GM18507 (cell line): ENCODE measurements at regions not wholly inside any gene's neighbourhood (a gene's known extent, or its start where the extent isn't known, plus 50 kb on each side); places are given as distances from the start of the nearest gene placed in this dataset.

Source experiments
- DNase-seq: peaks from one replicate; pipeline ENCODE4 v3.0.0; 2011; ENCODE audit warnings: low read depth; ENCODE audit not compliant: insufficient read length; ENCODE audit errors: extremely low spot score
- FAIRE-seq: peaks from 2 replicates; lab custom pipeline; 2011; peaks lifted over from hg19 to GRCh38; lab: Jason Lieb, UNC

GRCh38 chr12:82176761-82177490 is 181.3 kb downstream of the CCDC59 start:
- FAIRE-seq (no peak), DNase-seq (no peak)

- FAIRE-seq: no peak
- no peak for DNase-seq
Measured at GRCh38 chr12:82176026-82176425, 182.2 kb downstream of the CCDC59 start.

DNA sequence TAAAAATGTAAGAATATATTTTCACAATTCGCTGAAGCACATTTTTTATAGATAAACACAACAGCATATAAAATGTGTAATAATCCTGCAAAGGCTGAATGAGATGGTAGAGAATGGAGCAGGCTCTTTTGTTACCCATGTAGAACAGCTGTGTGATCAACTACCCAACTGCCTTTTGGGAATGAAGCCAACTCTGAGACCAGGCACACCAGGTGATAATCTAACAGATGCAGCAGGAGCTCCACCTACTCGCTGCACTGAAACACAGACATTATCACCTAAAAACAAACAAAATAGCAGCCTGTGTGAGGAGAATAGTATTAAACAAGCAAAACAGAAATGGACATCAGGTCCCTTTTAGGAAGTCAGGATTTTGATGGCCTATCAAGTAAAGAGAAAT is 183.3 kb downstream of the CCDC59 start:
- FAIRE-seq (no peak), DNase-seq (no peak)

DNA sequence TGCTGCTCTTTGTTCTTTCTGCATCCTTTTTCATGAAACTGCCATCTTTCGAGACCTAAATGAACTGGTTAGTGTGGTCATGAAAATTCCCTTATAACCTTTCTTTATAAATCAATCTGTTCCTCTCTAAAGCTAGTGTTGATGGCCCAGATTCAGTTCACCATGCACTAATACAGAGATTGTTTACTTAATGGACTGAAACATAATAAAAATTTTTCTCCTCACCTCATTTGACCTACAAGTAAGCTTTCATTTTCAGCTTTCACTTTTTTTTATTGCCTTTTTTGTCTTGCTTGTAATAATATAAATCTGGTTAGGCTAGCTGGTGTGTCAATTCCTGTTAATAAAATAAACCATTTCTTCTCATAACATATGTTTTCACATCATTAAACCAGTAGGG is 183.8 kb downstream of the CCDC59 start:
- DNase-seq: no peak
- FAIRE-seq: no peak

DNA sequence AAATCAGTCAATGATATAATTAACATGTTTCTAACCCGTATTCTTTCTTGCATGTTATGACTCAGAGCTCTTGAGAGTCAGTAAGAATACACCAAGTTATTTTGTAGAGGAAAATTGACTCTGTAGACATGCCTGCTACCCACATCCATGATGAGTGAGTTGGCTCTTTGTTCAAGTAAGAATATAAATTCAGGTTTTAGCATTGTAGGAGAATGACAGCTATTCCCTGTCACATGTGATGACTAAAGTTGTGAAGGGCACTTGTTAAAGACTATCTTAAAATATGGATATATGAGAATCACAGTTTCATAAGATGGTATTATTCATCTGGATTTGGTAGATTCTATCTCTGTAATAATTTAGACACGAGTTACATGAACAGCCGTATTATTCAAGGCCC is 209.1 kb downstream of the CCDC59 start:
- DNase-seq (no peak), FAIRE-seq (no peak)

DNA sequence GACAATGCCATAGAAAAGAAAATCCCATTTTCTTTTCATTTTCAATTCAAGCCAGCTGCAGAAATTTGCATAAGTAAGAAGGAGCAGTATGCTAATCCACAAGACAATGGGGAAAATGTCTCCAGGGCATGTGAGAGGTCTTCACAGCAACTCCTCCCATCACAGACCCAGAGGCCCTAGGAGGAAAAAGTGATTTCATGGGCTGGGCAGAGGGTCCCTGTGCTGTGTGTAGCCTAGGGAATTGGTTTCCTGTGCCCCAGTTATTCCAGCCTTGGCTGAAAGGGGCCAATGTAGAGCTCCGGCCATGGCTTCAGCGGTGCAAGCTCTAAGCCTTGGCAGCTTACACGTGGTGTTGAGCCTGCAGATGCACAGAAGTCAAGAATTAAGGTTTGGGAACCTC is 211.4 kb downstream of the CCDC59 start:
- FAIRE-seq (no peak), DNase-seq (no peak)

DNA sequence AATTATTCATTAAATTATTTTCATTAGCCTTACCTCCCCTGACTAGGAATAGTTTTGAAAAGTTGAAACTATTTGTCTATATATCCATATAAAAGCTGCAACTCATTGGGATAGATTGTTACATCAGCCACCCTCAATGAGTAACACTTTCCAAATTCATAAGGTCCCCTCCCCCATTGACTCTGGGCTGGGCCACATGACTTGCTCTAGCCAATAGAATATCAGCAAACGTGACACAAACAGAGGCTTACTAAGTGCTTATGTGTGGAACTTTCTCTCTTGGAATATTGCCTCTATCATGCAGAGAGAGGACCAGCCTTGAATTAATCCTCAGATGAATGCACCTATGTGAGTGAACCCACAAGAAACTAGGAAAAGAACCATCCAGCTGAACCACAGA is 213.7 kb downstream of the CCDC59 start:
- no peak for DNase-seq
- no peak for FAIRE-seq

GRCh38 chr12:82132390-82132789 is 225.8 kb downstream of the CCDC59 start:
- FAIRE-seq (no peak), DNase-seq (no peak)

- FAIRE-seq: no peak
- no peak for DNase-seq
Measured at GRCh38 chr12:82130762-82131161, 227.4 kb downstream of the CCDC59 start.

GRCh38 chr12:82124711-82125380 is 233.3 kb downstream of the CCDC59 start:
- DNase-seq (no peak), FAIRE-seq (no peak)

DNA sequence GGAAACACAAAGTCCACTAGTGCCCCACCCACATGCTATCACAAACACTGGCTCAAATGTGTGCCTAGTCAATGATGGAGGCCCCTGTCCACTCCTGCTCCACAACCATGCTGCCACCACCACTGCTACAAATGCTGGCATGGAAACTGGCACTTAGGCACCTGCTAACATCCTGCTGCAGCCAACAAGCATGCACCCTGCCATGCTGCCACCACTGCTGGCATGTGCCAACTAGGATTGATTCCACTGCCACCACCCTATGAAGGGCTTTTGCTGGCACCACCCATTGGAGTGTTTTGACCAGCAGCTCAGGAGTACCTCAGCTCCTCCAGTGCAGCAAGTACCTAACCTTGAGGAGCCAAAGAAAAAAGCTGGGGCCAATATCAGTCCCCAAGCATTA is 236.6 kb downstream of the CCDC59 start:
- no peak for DNase-seq
- no peak for FAIRE-seq

GRCh38 chr12:82120901-82121300 is 237.3 kb downstream of the CCDC59 start:
- no peak for DNase-seq
- FAIRE-seq: no peak

GRCh38 chr12:82109243-82109642 is 248.9 kb downstream of the CCDC59 start:
- no peak for DNase-seq
- no peak for FAIRE-seq

DNA sequence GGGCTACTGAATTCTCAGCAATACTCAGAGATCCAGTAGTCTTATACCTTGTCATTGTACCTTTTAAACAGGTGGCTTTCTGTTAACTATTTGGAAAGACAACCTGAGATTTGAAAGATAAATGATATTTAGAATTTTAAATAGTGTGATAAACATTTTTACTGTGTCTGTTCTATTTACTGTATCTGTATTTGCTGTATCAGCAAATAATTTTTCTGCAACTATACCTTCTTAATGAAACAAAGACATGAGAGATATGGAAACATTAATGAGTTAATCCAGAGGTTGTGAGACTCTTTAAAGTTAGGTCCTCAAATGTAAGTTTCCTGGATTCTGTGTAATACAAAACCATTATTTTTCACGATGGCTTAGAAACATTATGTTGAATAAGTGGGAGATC is 249.6 kb downstream of the CCDC59 start:
- DNase-seq (no peak), FAIRE-seq (no peak)

DNA sequence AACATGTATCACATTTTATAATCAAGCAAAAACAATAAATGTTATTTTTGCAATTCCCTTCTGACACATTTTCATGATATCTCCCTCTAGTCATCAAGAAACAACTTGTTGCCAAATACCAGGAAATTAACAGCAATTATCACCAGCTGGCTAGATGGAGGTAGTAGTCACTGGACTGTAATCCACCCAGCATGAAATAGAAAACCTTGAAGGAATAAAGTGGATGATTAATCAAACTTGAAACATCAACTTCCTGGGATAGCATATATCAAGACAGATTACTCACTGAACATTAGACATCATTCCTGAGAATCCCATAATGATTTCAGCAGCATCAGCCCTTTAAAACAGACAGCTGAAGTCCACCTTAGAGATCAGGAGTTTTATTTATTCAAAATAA is 259.0 kb downstream of the CCDC59 start:
- FAIRE-seq (no peak), DNase-seq (no peak)

- DNase-seq: no peak
- FAIRE-seq: no peak
Measured at GRCh38 chr12:82097877-82098276, 260.3 kb downstream of the CCDC59 start.

DNA sequence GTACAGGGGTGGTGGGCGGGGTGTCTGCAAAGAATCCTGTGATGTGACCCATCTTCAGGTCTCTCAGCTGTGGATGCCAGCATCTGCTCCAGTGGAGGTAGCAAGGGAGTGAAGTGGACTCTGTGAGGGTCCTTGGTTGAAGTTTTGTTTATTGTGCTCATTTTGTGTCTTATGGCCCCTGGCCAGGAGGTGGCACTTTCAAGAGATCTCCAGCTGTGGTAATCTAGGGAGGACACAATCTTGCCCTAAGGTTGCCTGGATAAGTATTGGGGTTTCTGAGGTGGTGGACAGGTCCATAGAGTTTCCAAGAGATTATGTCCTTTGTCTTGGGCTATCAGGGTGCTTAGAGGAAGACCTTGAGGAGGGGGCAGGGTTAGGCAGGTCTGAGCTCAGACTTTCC is 260.7 kb downstream of the CCDC59 start:
- DNase-seq (no peak), FAIRE-seq (no peak)

DNA sequence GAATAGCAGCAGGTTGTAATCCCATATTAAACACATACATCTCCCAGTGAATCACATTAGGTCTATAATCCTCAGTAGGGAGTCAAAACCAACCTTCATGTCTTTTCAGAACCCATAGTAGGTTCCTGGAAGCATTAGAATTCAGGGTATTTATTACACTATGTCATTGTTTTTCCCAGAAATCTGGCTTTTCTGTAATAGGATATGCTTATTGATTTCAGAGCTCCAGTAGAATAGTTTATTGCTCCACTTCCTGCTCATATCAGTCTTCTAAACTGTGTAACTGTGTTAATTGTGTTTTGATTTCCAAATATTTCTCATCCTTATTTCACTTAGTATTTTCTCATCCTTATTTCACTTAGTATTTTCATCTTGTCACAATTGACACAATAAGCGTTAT is 268.0 kb downstream of the CCDC59 start:
- no peak for FAIRE-seq
- DNase-seq: no peak

DNA sequence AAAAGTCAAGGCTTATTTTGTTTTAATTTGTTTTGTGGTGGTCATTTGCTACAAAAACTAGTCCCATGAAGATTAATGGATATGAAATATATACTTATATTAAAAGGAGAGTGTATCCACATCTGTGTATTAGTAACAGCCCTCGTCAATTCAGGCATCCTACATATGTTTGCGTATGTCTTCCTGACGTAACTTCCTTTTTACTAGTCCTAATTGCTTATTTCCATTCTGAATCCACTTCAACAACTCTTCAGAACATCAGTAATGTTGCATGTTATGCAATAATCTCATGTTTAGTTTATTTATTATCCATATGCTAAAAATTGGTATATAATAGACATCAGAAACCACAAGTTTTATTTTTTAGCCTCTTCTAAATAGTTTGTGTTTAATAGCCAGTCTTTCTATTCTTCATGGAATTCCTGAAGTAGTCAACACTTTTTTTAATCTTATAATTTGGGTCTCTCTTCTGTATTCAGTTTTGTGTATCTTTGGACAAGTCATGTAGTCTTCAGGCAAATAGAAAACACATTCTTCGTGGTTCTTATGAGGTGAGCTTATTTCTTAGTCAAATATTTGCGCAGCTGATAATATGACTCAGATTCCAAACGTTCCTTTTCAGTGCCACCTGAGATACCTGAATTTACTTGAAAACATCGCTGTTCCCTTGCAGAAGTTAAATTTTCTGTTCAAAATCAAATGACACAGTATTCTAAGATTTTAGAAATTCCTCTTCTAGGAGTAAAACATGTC is 268.6 kb downstream of the CCDC59 start:
- FAIRE-seq: no peak
- DNase-seq: no peak

DNA sequence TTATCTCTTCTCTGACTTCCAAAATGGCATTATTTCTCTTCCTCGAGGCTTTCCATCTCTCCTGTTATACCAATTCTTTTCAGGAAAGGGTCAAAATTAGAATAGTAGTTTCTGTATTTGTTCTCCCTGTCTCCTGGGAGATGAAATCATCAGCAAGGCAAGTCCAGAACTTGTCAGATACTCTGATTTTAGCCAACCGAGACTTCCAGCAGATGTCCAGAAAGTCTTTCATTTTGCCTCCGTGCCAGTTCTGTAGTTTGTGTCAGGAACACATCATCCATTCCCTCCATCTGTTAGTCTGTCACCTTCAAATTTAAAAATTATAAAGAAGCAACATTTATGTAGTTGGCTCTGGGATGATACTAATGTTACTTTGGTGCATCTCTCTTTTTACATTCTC is 275.7 kb downstream of the CCDC59 start:
- FAIRE-seq: no peak
- no peak for DNase-seq
